ENCODE measurements at regions not wholly inside any gene's neighbourhood (a gene's known extent, or its start where the extent isn't known, plus 50 kb on each side); places are given as distances from the start of the nearest gene placed in this dataset.

- Histone ChIP-seq H3K23me2 (ENCODE audit: low read depth, low read length) (no peaks in the 10 kb centered on the region), H3K27me3 (replicated peaks in 1 of 4; ENCODE audit: control insufficient read depth in 3 of 4, extremely low read depth in 1 of 4, insufficient read depth in 3 of 4, low read length in 3 of 4) (no peaks in the 10 kb centered on the region), H2AFZ (ENCODE audit: low read length) (no peak overlapping the region), H2BK120ac (replicated peaks; ENCODE audit: low read depth, low read length) (no peak overlapping the region), H2BK5ac (ENCODE audit: low read depth, low read length) (no peak overlapping the region), H4K5ac (ENCODE audit: insufficient read length, low read depth, low read length) (no peak overlapping the region), H3K18ac (ENCODE audit: extremely low read depth, low read length) (no peak overlapping the region), H4K20me1 (replicated peaks in 1 of 2; ENCODE audit: control insufficient read depth in 1 of 2, insufficient read depth in 2 of 2, low read length in 2 of 2) (no peaks in the 10 kb centered on the region), H3K4me3 (ENCODE audit: extremely low read depth in 1 of 4, insufficient read depth in 2 of 4, low read depth in 3 of 4, low read length in 4 of 4) (no peak overlapping the region), H3K9me3 (ENCODE audit: insufficient read depth in 2 of 2, low read depth in 1 of 2, low read length in 1 of 2) (peaks cover 71 to 92% of the 10 kb centered on the region in 2 experiments), H4K91ac (replicated peaks; ENCODE audit: insufficient read length, low read length) (no peak overlapping the region), H3K79me2 (ENCODE audit: control insufficient read depth in 1 of 2, insufficient read depth in 2 of 2, low read length in 2 of 2) (no peaks in the 10 kb centered on the region), H3K23ac (ENCODE audit: insufficient read length) (no peak overlapping the region), H3K4ac (replicated peaks; ENCODE audit: insufficient read length, low read depth, low read length) (no peak overlapping the region), H2BK15ac (ENCODE audit: low read length) (no peak overlapping the region), H2BK12ac (ENCODE audit: low read depth, low read length) (no peak overlapping the region), H3K14ac (ENCODE audit: insufficient read length) (no peak overlapping the region), H3K79me1 (ENCODE audit: low read depth, low read length) (no peaks in the 10 kb centered on the region), H3K27ac (ENCODE audit: low read depth, low read length) (no peak overlapping the region), H3K4me2 (ENCODE audit: insufficient read depth in 1 of 2, low read depth in 2 of 2, low read length in 2 of 2) (no peak overlapping the region), H4K8ac (ENCODE audit: extremely low read depth, insufficient read depth, low read length) (no peak overlapping the region), H2AK5ac (ENCODE audit: low read depth, low read length) (no peak overlapping the region), H3K36me3 (ENCODE audit: control insufficient read depth in 2 of 4, insufficient read depth in 4 of 4, low read length in 3 of 4) (peaks cover 0 to 4% (median 0%) of the 10 kb centered on the region in 4 experiments; a peak in 1 of 8 replicates), H3K4me1 (replicated peaks in 1 of 4; ENCODE audit: control insufficient read depth in 3 of 4, insufficient read depth in 4 of 4, low read length in 3 of 4) (no peaks in the 10 kb centered on the region), H3K9ac (replicated peaks in 1 of 4; ENCODE audit: extremely low read depth in 1 of 4, low read depth in 3 of 4, low read length in 3 of 4) (no peak overlapping the region), H3K56ac (replicated peaks; ENCODE audit: insufficient read length, low read depth, low read length) (no peak overlapping the region), H2BK20ac (ENCODE audit: low read length) (no peak overlapping the region)
- POLR2A ChIA-PET (ENCODE audit: partially characterized antibody), result no interaction called here
- WGBS, 2 experiments (ENCODE audit: extremely low coverage in 1 of 2, insufficient coverage in 1 of 2, insufficient read length in 1 of 2, insufficient replicate concordance in 2 of 2, low coverage in 1 of 2, low lambda C conversion rate in 2 of 2, missing lambda C conversion rate in 1 of 2), result 81% methylated on average over 2 of the region's 4 CpGs; no CpG with 5 or more reads in 1 of the 2 experiments
- FAIRE-seq (no peak), DNase-seq (ENCODE audit: low read depth in 1 of 2, low spot score in 2 of 2) (no peak)
- CTCF ChIA-PET (ENCODE audit: partially characterized antibody), result no interaction called here
- no peak for TF ChIP-seq TAF7 (optimal IDR thresholded peaks at IDR 0.05; ENCODE audit: borderline replicate concordance, low read depth, low read length)
- no peak for TF ChIP-seq CTBP2 (IDR thresholded peaks at IDR 0.05; ENCODE audit: borderline replicate concordance, insufficient read depth, insufficient read length, low read length)
- no peak for TF ChIP-seq TEAD4 (IDR thresholded peaks at IDR 0.05; ENCODE audit: low read depth, low read length)
- TF ChIP-seq POU5F1 (IDR thresholded peaks at IDR 0.05; ENCODE audit: low read depth, low read length), result no peak
- no peak for TF ChIP-seq KDM1A (IDR thresholded peaks at IDR 0.05; ENCODE audit: borderline replicate concordance, low read length)
- TF ChIP-seq POLR2AphosphoS5 (IDR thresholded peaks at IDR 0.05; ENCODE audit: low read depth, low read length), result no peak
- no peak for TF ChIP-seq KDM5A (IDR thresholded peaks at IDR 0.05; ENCODE audit: low read length)
- TF ChIP-seq FOSL1 (IDR thresholded peaks at IDR 0.05; ENCODE audit: insufficient read depth, low read depth, low read length), result no peak
- no peak for TF ChIP-seq CBX8 (IDR thresholded peaks at IDR 0.05; ENCODE audit: borderline replicate concordance, low read depth, low read length)
Measured at GRCh38 chr14:106610691-106611090, 1084.3 kb downstream of the TMEM121 start.

Measured in H1 (cell line).